ENCODE measurements at regions not wholly inside any gene's neighbourhood (a gene's known extent, or its start where the extent isn't known, plus 50 kb on each side); places are given as distances from the start of the nearest gene placed in this dataset.

DNA sequence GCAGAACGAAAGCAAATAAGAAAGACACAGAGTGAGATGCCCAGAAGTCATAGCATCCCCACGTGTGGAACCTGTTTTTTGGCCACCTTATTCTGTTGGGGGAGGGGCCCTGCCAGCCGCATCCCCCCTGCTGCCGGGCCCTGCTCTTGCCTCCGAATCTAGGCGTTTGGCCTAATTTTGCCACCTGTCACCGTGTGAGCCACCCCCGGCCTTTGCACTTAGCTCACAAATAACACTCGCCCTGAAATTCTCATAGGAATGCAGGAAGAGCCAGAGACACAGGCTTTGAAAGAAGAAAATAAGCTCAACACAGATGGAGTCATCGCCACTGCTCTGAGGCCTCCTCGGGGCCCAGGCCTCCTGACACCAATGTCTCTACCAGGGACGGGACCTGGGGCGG lies 522.6 kb upstream of the SALL3 start:
- TF ChIP-seq, protein P1, sequence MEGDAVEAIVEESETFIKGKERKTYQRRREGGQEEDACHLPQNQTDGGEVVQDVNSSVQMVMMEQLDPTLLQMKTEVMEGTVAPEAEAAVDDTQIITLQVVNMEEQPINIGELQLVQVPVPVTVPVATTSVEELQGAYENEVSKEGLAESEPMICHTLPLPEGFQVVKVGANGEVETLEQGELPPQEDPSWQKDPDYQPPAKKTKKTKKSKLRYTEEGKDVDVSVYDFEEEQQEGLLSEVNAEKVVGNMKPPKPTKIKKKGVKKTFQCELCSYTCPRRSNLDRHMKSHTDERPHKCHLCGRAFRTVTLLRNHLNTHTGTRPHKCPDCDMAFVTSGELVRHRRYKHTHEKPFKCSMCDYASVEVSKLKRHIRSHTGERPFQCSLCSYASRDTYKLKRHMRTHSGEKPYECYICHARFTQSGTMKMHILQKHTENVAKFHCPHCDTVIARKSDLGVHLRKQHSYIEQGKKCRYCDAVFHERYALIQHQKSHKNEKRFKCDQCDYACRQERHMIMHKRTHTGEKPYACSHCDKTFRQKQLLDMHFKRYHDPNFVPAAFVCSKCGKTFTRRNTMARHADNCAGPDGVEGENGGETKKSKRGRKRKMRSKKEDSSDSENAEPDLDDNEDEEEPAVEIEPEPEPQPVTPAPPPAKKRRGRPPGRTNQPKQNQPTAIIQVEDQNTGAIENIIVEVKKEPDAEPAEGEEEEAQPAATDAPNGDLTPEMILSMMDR (conservative IDR thresholded peaks at IDR 0.05 in 1 of 2, IDR thresholded peaks at IDR 0.05 in 1 of 2; ENCODE audit: low read depth in 1 of 2, low read length in 2 of 2) = no peak
- TF ChIP-seq EZH2 (IDR thresholded peaks at IDR 0.05; ENCODE audit: low read length, missing control alignments) = no peak

Data from fibroblast of lung (primary cell).